GM21390 (cell line): ENCODE measurements at regions not wholly inside any gene's neighbourhood (a gene's known extent, or its start where the extent isn't known, plus 50 kb on each side); places are given as distances from the start of the nearest gene placed in this dataset.

Experiments
- ATAC-seq: cut with Tn5 transposase; IDR thresholded peaks from one replicate; pipeline ENCODE4 v1.9.1; 2021; ENCODE audit not compliant: unreplicated experiment

GRCh38 chr1:115493834-115494233, 147.9 kb upstream of the VANGL1 start:
- no peak for ATAC-seq

GRCh38 chr1:115492880-115493279, 148.9 kb upstream of the VANGL1 start:
- no peak for ATAC-seq

- no peak for ATAC-seq
These were observed 149.7 kb upstream of the VANGL1 start for GRCh38 chr1:115492019-115492595.

GRCh38 chr1:115491298-115492018, 150.3 kb upstream of the VANGL1 start:
- no peak for ATAC-seq

- ATAC-seq = no peak
These were observed 141.0 kb upstream of the NGF start for GRCh38 chr1:115479055-115479482.

- no peak for ATAC-seq
These were observed 139.0 kb upstream of the NGF start for GRCh38 chr1:115477071-115477470.

GRCh38 chr1:115476616-115477015, 138.6 kb upstream of the NGF start:
- ATAC-seq = no peak

- no peak for ATAC-seq
These were observed 137.9 kb upstream of the NGF start for GRCh38 chr1:115475901-115476300.

- no peak for ATAC-seq
These were observed 137.2 kb upstream of the NGF start for GRCh38 chr1:115475252-115475651.

- no peak for ATAC-seq
These were observed 136.0 kb upstream of the NGF start for GRCh38 chr1:115473986-115474565.

- ATAC-seq = peak; percentile 61
These were observed 131.8 kb upstream of the NGF start for GRCh38 chr1:115469703-115470476.

GRCh38 chr1:115467790-115468189, 129.7 kb upstream of the NGF start:
- no peak for ATAC-seq

GRCh38 chr1:115467196-115467595, 129.1 kb upstream of the NGF start:
- ATAC-seq = no peak

- no peak for ATAC-seq
These were observed 128.4 kb upstream of the NGF start for GRCh38 chr1:115466433-115466832.

- no peak for ATAC-seq
These were observed 127.8 kb upstream of the NGF start for GRCh38 chr1:115465802-115466363.

GRCh38 chr1:115463347-115463746, 125.3 kb upstream of the NGF start:
- no peak for ATAC-seq

- ATAC-seq = no peak
These were observed 124.6 kb upstream of the NGF start for GRCh38 chr1:115462566-115463076.

GRCh38 chr1:115461526-115461925, 123.5 kb upstream of the NGF start:
- ATAC-seq = no peak

GRCh38 chr1:115459161-115459560, 121.1 kb upstream of the NGF start:
- ATAC-seq = no peak

- ATAC-seq = no peak
These were observed 120.5 kb upstream of the NGF start for GRCh38 chr1:115458426-115459114.

GRCh38 chr1:115457289-115457688, 119.2 kb upstream of the NGF start:
- ATAC-seq = no peak
